T-helper 1 cell treated with Interleukin-12 subunit alpha and Interleukin-12 subunit beta and Interleukin-4 antibody, amounts not matched to agents 30 ng/mL and 1 ng/mL, for 36 hours (primary cell): ENCODE measurements at regions not wholly inside any gene's neighbourhood (a gene's known extent, or its start where the extent isn't known, plus 50 kb on each side); places are given as distances from the start of the nearest gene placed in this dataset.

Source experiments
- intact Hi-C: fragments of 100-400 bp; cut with micrococcal nuclease; formaldehyde crosslinking; loops from one replicate; pipeline ENCODE4 v1.15.1; 2024

DNA sequence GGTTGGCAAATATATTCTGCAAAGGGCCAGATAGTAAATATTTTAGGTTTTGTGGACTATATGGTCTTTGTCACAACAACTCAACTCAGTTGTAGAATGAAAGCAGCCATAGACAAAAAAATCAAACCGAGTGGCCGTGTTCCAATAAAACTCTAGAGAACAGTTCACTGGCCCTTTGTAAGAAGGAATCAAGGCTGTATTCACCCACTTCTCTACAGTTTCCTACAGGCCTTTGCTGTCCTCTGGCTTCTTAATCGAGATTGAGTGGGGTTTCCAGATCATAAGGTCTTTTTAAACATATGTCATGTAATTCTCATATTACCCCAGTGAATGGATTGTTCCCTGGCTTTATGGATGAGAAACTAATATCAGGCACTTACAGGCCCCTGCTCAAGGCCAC lies 448.9 kb upstream of the ETAA1 start:
- intact Hi-C loops = no loop called here

- intact Hi-C loops = no loop called here
These were observed 439.9 kb upstream of the ETAA1 start for GRCh38 chr2:66957198-66957597.

DNA sequence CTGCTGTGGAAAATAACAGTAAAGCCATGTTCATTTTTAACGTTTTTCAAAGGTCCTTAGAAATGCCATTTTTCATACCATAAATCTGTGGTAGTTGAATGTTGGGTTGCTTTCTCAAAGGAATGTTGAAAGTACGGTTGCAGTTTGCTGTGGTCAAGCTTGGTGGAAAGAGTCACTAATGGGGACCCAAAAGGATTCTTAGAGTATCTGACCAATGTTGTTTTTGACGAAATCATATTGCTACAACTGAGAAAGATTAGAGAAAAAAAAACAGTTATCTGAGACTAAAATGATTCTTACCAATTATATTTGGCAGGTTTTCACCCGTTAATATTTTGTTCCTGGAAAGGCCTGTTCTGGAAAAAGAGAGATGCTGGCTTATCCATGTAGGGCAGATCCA lies 439.5 kb upstream of the ETAA1 start:
- intact Hi-C loops = no loop called here

DNA sequence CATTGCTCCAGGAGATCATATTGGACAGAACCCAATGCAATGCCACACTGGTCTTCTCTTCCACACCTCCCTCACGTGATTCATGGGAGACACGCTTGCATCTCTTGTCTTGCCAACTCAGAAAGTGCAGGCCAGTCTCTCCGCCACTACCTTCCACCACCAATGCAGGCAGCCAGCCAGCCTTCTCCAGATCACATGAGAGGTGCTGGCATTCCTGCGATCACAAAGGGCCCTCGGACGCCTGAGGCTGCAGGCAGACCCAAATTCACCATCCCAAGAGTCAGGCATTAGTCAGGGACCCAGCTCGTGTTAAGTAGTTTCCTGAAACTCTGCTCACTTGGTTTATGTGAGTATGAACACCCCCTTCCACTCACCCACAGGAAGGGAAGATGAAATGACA lies 437.0 kb upstream of the ETAA1 start:
- intact Hi-C loops = no loop called here

- intact Hi-C loops = no loop called here
These were observed 434.4 kb upstream of the ETAA1 start for GRCh38 chr2:66962716-66963115.

GRCh38 chr2:66966631-66967030 lies 430.5 kb upstream of the ETAA1 start:
- intact Hi-C loops = no loop called here

DNA sequence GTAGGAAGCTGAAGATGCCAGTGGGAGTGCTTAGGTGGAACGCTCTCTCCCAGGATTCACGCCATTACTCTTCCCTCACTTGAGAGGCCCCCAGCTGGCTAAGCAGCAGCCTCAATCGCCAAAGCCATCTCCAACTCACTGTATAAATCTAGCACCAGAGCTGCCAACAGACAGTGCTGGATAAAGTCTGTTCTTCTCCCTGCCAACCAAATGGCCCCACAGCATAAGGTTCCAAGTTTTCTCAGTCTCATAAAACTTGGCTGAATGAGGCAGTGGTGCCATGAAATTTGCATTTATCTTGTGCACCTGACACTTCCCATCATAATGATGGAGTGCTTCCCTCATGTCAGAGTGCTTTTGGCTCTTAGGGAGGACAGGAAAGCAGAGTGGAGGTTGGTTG lies 428.2 kb upstream of the ETAA1 start:
- intact Hi-C loops = no loop called here

GRCh38 chr2:66981074-66981473 lies 416.1 kb upstream of the ETAA1 start:
- intact Hi-C loops = no loop called here

DNA sequence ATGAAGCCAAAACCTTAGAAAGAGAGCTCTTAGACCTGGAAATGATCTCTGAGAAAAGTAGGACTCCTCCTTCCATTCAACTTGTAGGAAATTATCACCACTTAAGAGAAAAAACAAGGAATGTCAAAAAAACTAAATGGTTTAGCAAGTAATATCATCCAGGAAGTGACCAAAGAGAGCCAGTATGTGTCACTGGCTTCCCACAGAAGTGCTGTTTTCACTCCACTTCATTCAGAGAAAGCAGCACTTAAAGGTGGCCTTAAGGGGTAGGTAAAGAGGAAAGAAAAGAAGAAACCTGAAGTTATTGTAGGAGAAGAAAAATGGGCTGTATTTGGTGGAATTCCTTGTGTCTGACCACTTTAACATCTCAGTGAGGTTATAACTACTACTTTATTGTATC lies 414.4 kb upstream of the ETAA1 start:
- intact Hi-C loops = no loop called here

DNA sequence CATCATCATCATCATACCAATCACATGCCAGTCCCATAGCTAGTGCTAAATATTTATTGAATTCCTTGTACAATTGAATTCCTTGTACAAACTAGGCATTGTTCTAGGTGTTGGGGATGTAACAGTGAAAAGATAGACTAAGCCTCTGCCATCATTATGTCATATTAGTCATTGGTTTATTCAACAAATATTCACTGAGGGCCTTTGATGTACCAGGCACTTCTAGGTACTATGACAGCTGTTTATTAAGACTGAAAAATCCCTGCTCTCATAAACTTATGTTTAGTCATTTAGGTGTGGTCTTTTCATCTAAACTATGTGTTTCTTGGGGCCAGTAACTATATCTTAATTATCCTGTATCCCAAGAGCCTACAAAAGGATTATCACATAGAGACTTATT lies 412.3 kb upstream of the ETAA1 start:
- intact Hi-C loops = no loop called here

GRCh38 chr2:66985906-66986305 lies 411.2 kb upstream of the ETAA1 start:
- intact Hi-C loops = no loop called here

DNA sequence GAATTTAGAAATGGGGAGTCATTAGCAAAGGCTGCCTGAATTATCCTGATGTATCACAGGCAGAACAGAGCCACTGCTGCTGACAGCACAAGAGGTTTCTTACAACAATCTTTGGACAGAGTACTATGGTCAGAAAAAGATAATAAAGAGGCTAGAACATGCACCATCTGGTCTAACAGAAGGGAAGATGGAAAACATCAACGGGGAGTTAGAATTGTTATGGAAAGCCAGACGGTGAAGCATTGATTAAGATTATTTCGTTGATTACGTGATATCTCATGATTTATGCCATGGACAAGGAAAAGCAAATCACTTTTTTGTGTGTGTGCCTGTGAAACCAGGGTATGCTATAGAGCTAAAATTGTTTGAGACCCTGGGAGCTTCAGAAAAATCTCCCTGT lies 409.4 kb upstream of the ETAA1 start:
- intact Hi-C loops = no loop called here

DNA sequence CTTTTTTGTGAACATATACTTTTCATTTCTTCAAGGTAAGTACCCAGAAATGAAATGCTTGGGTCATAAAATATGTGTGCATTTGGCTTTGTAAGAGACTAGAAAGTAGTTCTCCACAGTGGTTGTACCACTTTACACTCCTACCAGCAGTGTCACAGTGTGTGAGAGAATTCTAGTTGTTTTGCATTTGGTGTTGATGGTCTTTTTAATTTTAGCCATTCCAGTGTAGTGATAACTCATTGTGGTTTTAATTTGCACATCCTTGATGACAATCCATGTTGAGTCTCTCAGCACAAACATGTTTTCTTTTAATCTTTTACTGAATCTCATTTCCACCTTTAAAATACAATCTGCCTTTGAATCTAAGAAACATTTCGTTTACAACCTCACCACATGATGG lies 402.5 kb upstream of the ETAA1 start:
- intact Hi-C loops = no loop called here

- intact Hi-C loops = no loop called here
These were observed 401.5 kb upstream of the ETAA1 start for GRCh38 chr2:66995636-66996035.

DNA sequence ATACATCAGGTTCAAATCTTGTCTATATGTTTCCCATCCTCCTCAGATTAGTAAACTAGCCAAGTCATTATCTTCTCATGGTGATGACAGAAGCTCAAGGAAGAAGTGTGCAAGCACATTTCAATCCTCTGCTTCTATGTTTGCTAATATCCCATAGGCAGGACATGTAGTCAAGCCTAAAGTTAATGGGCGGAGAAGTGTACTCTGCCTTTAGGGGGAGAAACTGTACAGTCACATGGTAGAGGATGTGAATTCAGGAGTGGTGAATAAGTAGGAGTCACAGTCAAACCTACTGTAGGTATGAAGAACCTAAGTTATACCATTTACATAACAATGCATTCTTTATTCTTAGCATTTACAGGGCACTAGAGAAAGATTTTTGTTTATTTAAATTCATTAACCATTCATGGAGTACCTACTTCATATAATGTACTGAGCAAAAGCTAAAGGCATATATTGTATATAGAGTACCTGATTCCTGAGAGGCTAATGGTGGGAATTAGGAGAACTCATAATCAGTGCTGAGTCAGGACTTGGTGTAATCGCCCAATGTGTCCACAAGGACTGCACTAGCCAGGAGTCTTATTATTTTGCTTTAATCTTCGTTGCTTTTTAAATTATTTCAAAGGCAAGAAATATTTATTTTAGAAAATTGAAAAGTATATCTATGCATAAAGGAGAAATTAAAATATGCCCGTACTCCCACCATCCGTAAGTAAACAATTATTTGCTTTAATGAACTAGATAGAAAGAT lies 394.3 kb upstream of the ETAA1 start:
- intact Hi-C loops = no loop called here

DNA sequence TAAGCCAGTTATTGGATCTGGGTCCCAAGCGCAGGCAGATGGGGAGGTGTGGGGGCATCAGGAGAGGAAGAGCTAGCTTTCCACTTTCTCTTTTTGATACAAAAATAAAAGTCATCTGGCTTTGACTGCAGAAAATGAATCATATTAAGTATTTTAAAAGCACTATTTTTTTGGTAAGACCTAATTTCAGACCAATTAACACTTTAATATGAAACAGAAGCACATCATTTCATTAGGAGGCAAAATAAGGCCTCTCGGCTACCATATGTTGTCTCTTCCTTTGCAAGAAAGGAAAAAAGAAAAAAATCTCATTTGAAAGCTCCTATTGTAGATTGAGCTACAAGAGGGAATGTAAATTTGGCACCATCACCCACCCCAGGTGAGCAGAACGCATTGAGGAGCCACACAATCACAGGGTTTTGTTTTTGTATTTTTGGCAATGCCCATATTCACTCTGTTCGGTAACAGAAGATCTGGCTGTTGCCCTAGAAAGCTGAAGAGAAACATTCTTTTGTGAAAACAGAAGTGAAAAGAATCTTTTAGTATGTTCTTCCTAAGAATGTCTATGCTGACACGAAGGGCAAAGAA lies 390.7 kb upstream of the ETAA1 start:
- intact Hi-C loops = no loop called here

GRCh38 chr2:67008155-67008554 lies 389.0 kb upstream of the ETAA1 start:
- intact Hi-C loops = no loop called here

DNA sequence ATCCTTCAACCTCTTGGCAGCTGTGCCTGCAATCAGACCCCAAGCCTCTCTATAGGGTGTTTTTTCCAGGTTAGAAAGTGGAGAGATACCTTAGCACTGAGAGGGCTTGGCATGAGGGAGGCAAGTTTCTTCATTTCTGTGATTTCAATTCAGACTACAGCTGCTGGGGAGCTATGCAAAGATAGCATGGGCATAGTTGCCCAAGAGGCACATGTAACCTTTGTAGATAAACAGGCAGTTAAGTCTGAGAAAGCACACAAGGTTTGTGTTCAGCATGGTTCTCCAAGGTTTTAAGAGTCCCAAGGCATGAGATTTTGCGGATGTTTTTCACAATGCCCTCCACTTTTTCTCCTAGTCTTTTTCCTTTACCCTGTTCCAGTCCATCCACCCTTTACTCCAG lies 385.0 kb upstream of the ETAA1 start:
- intact Hi-C loops = no loop called here

DNA sequence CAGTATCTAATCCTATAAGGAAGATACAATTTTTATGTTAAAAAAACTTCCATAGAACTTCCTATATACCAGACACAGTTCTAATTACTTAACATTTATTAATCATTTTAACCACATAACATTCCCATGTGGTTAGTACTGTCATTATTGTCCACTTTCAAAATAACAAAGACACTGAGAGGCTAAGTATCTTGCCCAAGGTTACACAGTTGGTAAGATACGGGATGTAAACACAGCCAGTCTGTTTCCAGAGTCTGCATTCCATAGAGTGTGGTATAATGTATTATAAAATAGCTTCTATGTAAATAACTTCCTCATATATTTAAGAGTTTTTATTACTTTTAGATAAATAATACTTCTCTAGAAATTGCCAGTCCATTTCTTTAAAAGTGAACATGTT lies 383.3 kb upstream of the ETAA1 start:
- intact Hi-C loops = no loop called here

- intact Hi-C loops = no loop called here
These were observed 381.5 kb upstream of the ETAA1 start for GRCh38 chr2:67015681-67016080.

DNA sequence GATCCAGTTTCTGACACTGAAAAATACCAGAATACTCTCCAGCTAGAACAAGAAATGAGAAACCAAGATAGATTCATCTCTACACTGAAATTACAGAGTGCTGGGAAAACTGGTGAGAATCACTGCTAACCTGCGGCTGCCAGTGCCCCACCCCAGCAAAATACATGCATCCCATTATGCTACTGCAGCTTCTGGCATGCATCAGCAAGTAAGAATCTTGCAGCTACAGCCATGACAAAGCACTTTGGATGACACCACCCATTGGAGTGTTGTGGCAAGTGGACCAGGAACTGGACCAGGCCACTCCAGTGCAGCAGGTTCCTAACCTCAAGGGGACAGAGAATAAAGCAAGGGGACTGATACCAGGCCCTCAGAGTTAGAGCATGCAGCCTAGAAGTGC lies 378.8 kb upstream of the ETAA1 start:
- intact Hi-C loops = no loop called here

DNA sequence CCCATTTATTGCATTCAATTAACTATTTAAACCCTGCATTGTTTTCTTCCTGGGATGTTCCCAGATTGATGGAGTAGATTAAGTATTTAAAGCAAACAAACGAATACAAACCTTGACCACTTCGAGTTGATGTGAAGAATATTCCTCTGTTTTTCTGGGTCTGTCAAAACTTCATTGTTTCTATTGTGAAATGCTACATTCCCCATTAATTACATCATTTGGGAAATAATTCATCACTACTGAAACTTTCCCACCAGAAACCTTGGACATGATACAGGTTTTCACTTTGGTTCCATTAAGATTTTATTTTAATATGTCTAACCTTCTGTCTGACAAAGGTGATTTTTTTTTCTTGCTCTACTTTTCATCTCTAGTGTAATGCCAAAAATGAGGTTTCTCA lies 365.1 kb upstream of the ETAA1 start:
- intact Hi-C loops = no loop called here

DNA sequence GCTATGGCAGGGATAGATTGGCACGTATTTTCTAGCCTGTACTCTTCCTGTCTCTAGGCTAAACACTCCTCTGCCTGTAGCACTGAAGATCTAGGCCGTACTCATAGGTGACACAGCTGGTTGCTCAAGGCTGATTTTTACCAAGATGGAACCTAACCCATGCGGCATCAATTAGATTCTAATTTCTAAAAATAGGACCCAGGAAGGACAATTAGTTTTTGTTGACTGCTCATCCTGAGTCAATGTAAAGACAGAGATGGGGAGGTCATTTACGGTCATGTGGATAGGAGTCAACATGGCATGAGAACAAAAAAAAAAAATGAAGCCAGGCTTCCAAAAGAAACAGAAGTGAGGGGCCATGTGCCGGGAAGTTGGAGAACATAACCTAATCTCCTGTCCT lies 360.7 kb upstream of the ETAA1 start:
- intact Hi-C loops = no loop called here

- intact Hi-C loops = no loop called here
These were observed 359.5 kb upstream of the ETAA1 start for GRCh38 chr2:67037655-67038054.
